ENCODE measurements at regions not wholly inside any gene's neighbourhood (a gene's known extent, or its start where the extent isn't known, plus 50 kb on each side); places are given as distances from the start of the nearest gene placed in this dataset.

- peak overlapping the region; percentile 2; the same call in 1 of the 2 replicates for H3K4me2 ChIP-seq
- no peaks in the 10 kb centered on the region for H3K79me2 ChIP-seq (replicated peaks; ENCODE audit: insufficient read depth)
- peak overlapping the region; percentile 62 for H3K27ac Mint-ChIP-seq
- H2AFZ ChIP-seq, result peak overlapping the region; percentile 61
- no peaks in the 10 kb centered on the region for H3K36me3 ChIP-seq (ENCODE audit: insufficient read depth)
- peaks cover 18% of the 10 kb centered on the region; the same call in 2 of the 3 replicates for H3K36me3 Mint-ChIP-seq (ENCODE audit: low read depth)
- no peaks in the 10 kb centered on the region for H3F3A ChIP-seq (replicated peaks; ENCODE audit: low read depth)
- TF ChIP-seq NANOG (IDR thresholded peaks at IDR 0.05; ENCODE audit: borderline replicate concordance), result no peak
- TF ChIP-seq ZNF114 (CRISPR knock-in tag; IDR thresholded peaks at IDR 0.05), result no peak
- no peak for TF ChIP-seq REST (IDR thresholded peaks at IDR 0.05; ENCODE audit: unreplicated experiment)
- no peak for TF ChIP-seq ETS1 (IDR thresholded peaks at IDR 0.05)
- TF ChIP-seq ZNF331 (CRISPR knock-in tag; IDR thresholded peaks at IDR 0.05; ENCODE audit: low read depth), result no peak
- no peak for TF ChIP-seq CREB1 (CRISPR knock-in tag; IDR thresholded peaks at IDR 0.05; ENCODE audit: low read depth)
- TF ChIP-seq JUNB (IDR thresholded peaks at IDR 0.05; ENCODE audit: unreplicated experiment), result no peak
- TF ChIP-seq ZNF462 (CRISPR knock-in tag; IDR thresholded peaks at IDR 0.05), result no peak
- TF ChIP-seq STAT1 (IDR thresholded peaks at IDR 0.05; ENCODE audit: unreplicated experiment), result no peak
- no peak for TF ChIP-seq EZH2phosphoT487 (IDR thresholded peaks at IDR 0.05; ENCODE audit: unreplicated experiment)
- no peak for TF ChIP-seq CTCF (conservative IDR thresholded peaks at IDR 0.05; ENCODE audit: low read depth in 2 of 2)
- no peak for TF ChIP-seq EZH2 (IDR thresholded peaks at IDR 0.05; ENCODE audit: low read depth, unreplicated experiment)
- no peak for TF ChIP-seq POLR2AphosphoS5 (IDR thresholded peaks at IDR 0.05; ENCODE audit: low read depth)
- H3K4me1 Mint-ChIP-seq, result peaks cover 40% of the 10 kb centered on the region
- peaks cover 39% of the 10 kb centered on the region for H3K4me1 ChIP-seq (ENCODE audit: insufficient read depth)
- peaks cover 17% of the 10 kb centered on the region for H3K9me2 ChIP-seq (ENCODE audit: insufficient read depth)
- H3K4me3 Mint-ChIP-seq, result no peak overlapping the region
- H3K27me3 ChIP-seq (ENCODE audit: insufficient read depth), result no peaks in the 10 kb centered on the region
- no peaks in the 10 kb centered on the region for H4K20me1 ChIP-seq (replicated peaks; ENCODE audit: insufficient read depth)
- ATAC-seq, result no peak
- peak overlapping the region; percentile 76 for H3K27ac ChIP-seq (ENCODE audit: low read depth)
- DNase-seq (ENCODE audit: low spot score), result no peak
- H3K4me3 ChIP-seq, result no peak overlapping the region
- H3K27me3 Mint-ChIP-seq (ENCODE audit: insufficient read depth, low read depth, poor library complexity), result peaks cover 3% of the 10 kb centered on the region
- H3K9me3 Mint-ChIP-seq, result no peaks in the 10 kb centered on the region
Observed at GRCh38 chr2:160925956-160926355, 234.3 kb upstream of the TANK start.
